MV-4-11 (cell line): ENCODE measurements at regions not wholly inside any gene's neighbourhood (a gene's known extent, or its start where the extent isn't known, plus 50 kb on each side); places are given as distances from the start of the nearest gene placed in this dataset.
"Not testable (repeated sequence)": the region's sequence is repeated elsewhere in the genome, so short reads cannot be mapped to it uniquely, and the experiment has no call there.

ENCODE experiments used
- DNase-seq: peaks from one replicate; lab custom pipeline; 2025; lab: John Stamatoyannopoulos, UW

- DNase-seq, result no peak
Observed at GRCh38 chr12:105641749-105642148, 311.3 kb downstream of the C12orf75 start.

- DNase-seq, result no peak
Observed at GRCh38 chr12:105644770-105645169, 314.3 kb downstream of the C12orf75 start.

- DNase-seq, result no peak
Observed at GRCh38 chr12:105654606-105655005, 324.1 kb downstream of the C12orf75 start.

- no peak for DNase-seq
Observed at GRCh38 chr12:105658389-105658788, 327.9 kb downstream of the C12orf75 start.

GRCh38 chr12:105659355-105660075 is 329.0 kb downstream of the C12orf75 start:
- no peak for DNase-seq

GRCh38 chr12:105664765-105665164 is 334.3 kb downstream of the C12orf75 start:
- not testable (repeated sequence) for DNase-seq

GRCh38 chr12:105665366-105665765 is 334.9 kb downstream of the C12orf75 start:
- no peak for DNase-seq

- no peak for DNase-seq
Observed at GRCh38 chr12:105667973-105668743, 337.7 kb downstream of the C12orf75 start.

GRCh38 chr12:105670672-105671071 is 340.2 kb downstream of the C12orf75 start:
- DNase-seq, result no peak

GRCh38 chr12:105671720-105672119 is 341.2 kb downstream of the C12orf75 start:
- DNase-seq, result no peak

- no peak for DNase-seq
Observed at GRCh38 chr12:105672121-105672975, 341.9 kb downstream of the C12orf75 start.

GRCh38 chr12:105674871-105675699 is 344.6 kb downstream of the C12orf75 start:
- DNase-seq, result no peak

- DNase-seq, result no peak
Observed at GRCh38 chr12:105676694-105677093, 346.2 kb downstream of the C12orf75 start.

GRCh38 chr12:105677672-105678071 is 347.2 kb downstream of the C12orf75 start:
- DNase-seq, result no peak

- no peak for DNase-seq
Observed at GRCh38 chr12:105679982-105680381, 349.5 kb downstream of the C12orf75 start.

GRCh38 chr12:105681341-105681740 is 350.9 kb downstream of the C12orf75 start:
- no peak for DNase-seq

- peak; percentile 20 for DNase-seq
Observed at GRCh38 chr12:105682821-105683220, 352.3 kb downstream of the C12orf75 start.

- not testable (repeated sequence) for DNase-seq
Observed at GRCh38 chr12:105683836-105684235, 353.3 kb downstream of the C12orf75 start.

- no peak for DNase-seq
Observed at GRCh38 chr12:105698075-105698474, 367.6 kb downstream of the C12orf75 start.

- no peak for DNase-seq
Observed at GRCh38 chr12:105699209-105699608, 368.7 kb downstream of the C12orf75 start.

GRCh38 chr12:105704787-105705186 is 374.3 kb downstream of the C12orf75 start:
- DNase-seq, result no peak

GRCh38 chr12:105705235-105705634 is 374.7 kb downstream of the C12orf75 start:
- DNase-seq, result no peak
